PC-3 (cell line): ENCODE measurements at regions not wholly inside any gene's neighbourhood (a gene's known extent, or its start where the extent isn't known, plus 50 kb on each side); places are given as distances from the start of the nearest gene placed in this dataset.

Experiments used
- EZH2 ChIP-seq: fragments of 300-600 bp; sonication (generic); IDR thresholded peaks from one replicate; pipeline ENCODE4 v1.6.1; 2017; ENCODE audit warnings: antibody characterized with exemption, mild to moderate bottlenecking, low read length; ENCODE audit not compliant: unreplicated experiment
- EZH2phosphoT487 ChIP-seq: fragments of 300-600 bp; sonication (generic); IDR thresholded peaks from 2 replicates; pipeline ENCODE4 v1.6.1; 2018; ENCODE audit warnings: mild to moderate bottlenecking, antibody characterized with exemption, low read length, borderline replicate concordance
- TF ChIP-seq, protein P1 (sequence below): fragments of 300-600 bp; sonication (generic); conservative IDR thresholded peaks from 2 replicates; pipeline ENCODE4 v1.5.1; 2017; ENCODE audit warnings: antibody characterized with exemption, low read depth, mild to moderate bottlenecking, low read length

DNA sequence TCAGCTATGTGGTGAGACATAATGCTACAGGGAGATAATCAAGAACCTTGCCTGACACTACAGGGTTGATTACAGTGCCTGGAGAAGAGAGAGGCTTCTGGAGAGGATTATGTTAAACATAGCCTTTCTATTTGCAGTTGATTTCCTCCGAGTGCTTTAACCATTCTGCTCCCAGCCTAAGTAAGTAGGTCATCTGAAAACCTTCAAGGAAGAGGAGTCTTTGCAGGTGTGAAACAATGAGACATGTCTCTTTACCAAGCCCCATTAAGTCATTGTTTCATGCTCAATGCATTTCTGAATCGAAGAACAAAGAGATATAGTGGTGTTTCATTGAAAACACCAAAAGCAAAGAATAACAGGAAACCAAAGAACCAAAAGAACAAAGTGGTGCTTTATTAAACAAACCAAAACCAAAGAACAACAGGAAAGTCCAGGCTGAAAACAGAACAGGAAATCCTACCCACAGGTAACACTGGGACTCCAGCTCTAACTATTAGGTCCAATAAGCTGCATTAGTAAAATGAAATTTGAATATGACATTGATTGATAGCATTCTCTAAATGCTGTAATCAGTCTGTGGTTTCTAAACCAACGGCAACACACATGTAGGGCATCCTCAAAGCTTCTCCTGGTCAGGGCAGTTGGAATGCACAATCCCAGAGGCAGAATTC is 113.3 kb upstream of the SPATA31D4 start:
- TF ChIP-seq, protein P1, sequence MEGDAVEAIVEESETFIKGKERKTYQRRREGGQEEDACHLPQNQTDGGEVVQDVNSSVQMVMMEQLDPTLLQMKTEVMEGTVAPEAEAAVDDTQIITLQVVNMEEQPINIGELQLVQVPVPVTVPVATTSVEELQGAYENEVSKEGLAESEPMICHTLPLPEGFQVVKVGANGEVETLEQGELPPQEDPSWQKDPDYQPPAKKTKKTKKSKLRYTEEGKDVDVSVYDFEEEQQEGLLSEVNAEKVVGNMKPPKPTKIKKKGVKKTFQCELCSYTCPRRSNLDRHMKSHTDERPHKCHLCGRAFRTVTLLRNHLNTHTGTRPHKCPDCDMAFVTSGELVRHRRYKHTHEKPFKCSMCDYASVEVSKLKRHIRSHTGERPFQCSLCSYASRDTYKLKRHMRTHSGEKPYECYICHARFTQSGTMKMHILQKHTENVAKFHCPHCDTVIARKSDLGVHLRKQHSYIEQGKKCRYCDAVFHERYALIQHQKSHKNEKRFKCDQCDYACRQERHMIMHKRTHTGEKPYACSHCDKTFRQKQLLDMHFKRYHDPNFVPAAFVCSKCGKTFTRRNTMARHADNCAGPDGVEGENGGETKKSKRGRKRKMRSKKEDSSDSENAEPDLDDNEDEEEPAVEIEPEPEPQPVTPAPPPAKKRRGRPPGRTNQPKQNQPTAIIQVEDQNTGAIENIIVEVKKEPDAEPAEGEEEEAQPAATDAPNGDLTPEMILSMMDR, result no peak
- TF ChIP-seq EZH2, result no peak
- no peak for TF ChIP-seq EZH2phosphoT487
